Non-pigmented ciliary epithelial cell (primary cell): ENCODE measurements at regions not wholly inside any gene's neighbourhood (a gene's known extent, or its start where the extent isn't known, plus 50 kb on each side); places are given as distances from the start of the nearest gene placed in this dataset.
"Not testable (repeated sequence)": the region's sequence is repeated elsewhere in the genome, so short reads cannot be mapped to it uniquely, and the experiment has no call there.

ENCODE experiments used
- DNase-seq: peaks from one replicate; pipeline ENCODE4 v3.0.0-alpha.2; 2010; ENCODE audit warnings: low read depth

DNA sequence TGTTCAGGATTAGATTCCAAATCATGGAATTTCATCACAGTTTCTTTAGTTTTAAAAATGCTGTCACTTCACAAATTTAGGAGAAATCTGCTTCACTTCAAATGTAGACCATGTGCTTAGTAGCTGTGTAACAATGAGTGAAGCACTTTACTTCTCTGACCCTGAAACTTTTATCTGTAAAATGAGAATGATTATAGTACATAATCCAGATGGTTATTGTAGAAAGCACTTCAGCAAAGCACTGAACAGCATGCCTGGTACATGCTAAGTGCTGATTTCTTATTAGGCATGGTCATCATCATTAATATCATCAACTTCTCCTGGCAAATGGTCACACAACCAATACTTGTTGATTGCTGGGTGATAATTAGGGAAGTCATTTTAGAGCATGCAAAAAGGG lies 705.0 kb downstream of the EPHA7 start:
- DNase-seq, result no peak

DNA sequence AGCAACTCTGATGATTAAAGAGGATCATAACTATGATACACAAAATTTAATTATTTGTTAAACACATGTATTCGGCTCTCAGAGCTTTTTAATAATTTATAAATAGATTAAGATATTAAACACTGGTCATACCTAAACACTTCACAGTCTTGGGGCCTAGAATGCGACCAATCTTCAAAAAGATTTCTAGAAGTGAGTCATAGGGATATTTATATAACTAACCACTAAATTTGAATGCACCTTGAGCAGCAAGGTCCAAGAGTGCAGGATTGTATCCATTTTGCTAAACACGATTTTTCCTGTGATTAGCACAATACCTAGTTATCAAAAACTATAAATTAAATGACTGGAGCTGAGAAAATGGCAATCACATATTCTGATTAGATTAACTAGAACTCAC lies 709.3 kb downstream of the EPHA7 start:
- no peak for DNase-seq

DNA sequence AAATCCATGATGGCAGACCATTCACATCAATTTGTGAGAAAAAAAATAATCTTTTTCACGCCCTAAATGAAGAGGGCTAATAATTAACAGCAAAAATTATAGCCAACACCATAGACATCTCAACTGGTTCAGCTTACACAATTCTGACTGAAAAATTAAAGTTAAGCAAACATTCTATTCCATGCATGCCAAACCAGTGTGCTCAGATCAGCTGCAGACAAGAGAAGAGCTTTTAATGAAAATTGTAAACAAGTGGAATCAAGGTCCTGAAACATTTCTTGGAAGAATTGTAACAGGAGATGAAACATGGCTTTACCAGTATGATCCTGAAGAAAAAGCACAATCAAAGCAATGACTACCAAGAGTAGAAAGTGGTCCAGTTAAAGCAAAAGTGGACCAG lies 710.4 kb downstream of the EPHA7 start:
- no peak for DNase-seq

DNA sequence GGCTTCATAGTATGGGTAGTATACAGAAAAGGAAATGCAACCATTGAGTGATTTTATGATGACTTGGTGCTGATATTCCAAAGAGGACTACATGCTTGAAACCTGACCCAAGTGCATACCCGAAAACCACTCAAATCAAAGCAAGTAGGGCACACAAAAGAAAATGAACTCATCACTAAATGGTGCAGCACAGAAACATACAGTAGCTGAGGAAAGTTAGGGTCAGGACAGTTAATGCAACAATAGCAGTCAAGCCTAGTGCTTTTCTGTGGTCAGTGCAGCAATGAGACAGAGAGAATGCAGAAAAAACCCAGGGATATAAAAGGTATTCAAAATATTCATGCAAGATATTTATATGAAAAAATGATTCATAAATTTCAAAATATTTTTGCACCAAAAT lies 711.1 kb downstream of the EPHA7 start:
- DNase-seq, result no peak

DNA sequence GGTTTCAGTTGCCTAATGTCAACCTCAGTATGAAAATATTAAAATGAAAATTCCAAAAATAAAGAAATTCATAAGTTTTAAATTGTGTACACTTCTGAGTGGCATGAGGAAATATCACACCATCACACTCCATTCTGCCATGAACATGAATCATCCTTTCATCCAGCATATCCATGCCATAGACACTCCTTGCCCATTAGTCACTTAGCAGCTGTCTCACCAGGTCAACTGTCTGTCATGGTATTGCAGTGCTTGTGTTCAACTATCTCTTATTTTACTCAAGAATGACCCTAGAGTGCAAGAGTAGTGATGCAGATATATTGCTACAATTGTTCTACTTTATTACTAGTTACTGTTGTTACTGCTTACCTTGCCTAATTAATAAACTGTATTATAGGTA lies 712.4 kb downstream of the EPHA7 start:
- no peak for DNase-seq

DNA sequence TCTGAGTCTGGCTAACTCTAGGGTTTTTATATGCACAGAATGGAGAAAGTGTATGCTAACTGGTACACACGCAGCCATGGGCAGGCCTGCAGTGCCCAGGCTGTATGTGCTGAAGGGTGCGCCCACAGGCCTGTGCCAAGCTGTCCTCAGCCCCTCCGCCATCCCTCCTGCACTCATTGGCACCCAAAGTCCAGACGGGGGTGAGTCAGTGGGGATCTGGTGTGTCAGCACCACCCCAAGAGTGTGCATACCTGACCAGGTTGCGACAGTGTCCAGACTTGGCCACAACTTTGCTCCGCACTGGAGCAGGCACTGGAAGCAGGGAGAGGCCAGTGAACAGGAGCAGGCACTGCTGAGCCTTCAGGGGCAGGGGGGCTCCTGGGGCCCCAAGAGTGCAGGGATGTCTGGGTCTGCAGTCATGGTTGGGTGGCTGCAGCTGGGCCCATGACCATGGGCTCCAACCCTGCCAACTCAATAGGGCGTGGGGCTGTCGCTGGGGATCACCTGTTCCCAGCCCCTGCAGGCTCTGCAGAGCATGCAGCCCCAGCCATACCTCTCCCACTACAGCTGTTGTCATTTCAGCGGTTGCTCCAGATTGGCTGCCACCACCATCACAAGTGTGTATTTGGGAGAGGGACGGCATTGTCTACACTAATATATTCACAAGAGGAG lies 717.8 kb downstream of the EPHA7 start:
- no peak for DNase-seq

DNA sequence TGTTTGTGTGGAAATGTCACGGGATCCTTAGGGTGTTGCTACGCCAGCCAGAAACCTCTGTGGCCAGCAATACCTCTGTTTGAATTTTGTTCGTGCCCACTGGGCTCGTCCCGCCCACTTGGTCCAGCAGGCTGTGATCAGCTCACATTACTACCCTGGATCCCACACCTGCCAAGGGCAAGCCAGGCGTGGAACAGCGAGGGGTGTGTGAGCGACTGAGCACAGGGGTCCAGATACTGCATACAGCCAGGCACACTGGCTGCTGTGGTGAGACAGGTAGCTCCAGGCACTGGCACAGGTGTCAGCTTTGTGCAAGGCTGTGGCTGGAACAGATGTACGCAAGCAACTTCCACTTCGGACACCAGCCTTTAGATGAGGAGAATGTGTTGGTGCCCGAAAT lies 718.9 kb downstream of the EPHA7 start:
- no peak for DNase-seq

DNA sequence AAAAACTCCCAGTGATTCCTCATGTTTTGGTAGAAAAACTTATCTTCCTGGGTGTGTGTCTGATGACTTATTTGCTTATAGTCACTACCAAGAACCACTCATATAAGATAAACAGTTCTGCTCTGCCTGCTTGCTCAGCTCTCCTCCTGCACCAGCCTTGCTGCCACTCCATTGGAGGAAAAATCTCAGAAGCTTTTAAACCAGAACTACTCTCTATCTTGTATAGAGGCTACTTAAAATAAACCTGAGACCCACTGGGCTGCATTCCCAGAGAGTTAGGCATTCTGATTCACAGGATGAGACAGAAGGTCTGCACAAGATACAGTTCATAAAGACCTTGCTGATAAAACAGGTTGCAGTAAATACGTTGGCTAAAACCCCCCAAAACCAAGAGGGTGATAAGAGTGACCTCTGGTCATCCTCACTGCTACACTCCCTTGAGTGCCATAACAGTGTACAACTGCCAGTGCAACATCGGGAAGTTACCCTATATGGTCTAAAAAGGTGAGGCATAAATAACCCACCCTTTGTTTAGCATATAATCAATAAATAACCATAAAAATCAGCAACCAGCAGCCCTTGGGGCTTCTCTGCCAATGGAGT lies 728.3 kb downstream of the EPHA7 start:
- DNase-seq, result no peak

DNA sequence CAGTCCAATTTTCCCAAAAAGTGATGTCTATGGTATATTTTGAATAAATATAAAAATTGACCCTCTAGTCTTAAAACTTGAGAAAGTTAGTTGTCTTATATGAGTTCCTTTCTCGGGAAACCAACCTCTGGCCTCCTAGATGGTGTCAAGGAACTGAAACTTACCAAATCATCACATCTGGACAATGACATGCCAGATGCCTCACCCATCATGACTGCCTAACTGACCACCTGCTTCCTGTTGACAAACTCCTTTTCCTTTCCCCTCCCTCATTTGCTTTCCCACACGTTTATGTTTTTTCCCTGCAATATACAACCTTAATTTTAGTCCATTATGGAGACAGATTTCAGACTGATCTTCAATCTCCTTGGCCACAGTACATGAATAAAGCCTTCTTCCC lies 731.0 kb downstream of the EPHA7 start:
- DNase-seq, result no peak

DNA sequence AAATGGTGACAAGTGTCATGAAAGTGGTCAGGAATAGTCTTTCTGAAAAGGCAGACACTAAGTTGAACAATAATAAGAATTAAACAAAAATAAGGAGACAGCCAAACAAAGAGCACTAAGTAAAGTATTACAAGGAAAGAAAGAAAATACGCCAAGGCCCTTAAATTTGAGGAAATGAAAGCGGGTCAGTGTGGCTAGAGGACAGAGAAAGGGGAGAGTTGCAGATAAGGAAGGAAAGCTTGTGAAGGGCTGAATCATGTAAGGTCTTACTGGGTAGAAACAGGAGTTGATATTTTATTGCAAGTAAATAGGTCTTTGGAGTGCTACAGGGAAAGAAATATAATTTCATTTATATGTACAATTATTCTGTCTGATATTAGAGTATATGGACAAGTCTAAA lies 732.1 kb downstream of the EPHA7 start:
- no peak for DNase-seq

DNA sequence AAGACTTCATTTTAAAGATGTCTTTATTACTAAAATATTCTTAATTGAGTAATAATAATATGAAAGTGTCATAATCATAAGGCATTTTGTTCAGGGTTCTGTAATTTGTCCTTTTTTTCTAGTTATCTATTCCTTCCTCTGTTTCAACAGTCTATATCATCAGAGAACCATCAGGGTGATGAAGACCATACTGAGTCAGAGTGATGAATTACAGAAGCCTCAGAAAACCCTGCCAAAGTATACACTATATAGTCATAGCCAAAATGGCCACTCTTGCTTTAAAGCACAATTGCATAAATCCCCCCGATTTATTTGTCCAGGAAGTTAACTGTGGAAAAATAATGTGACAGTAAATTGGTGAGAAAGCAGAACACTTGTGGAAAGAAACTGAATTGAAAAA lies 735.0 kb downstream of the EPHA7 start:
- no peak for DNase-seq

DNA sequence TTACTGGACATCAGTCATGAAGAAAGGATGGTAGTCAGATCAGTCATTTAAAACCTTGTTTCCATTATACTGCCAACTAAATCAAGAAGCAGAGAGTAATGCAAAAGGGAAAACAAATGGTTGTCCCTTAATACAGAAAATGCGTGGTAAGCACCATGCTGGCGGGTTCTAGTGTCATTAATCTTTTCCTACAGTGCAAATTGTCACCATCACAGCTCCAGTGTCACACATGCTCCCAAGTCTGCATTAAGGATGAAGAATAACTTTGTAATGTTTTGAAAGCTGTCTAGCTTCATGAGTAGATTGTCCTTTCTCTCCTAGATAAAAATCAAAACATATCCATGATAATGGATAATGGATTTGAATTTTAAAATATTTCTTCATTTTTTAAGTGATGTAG lies 735.6 kb downstream of the EPHA7 start:
- no peak for DNase-seq

DNA sequence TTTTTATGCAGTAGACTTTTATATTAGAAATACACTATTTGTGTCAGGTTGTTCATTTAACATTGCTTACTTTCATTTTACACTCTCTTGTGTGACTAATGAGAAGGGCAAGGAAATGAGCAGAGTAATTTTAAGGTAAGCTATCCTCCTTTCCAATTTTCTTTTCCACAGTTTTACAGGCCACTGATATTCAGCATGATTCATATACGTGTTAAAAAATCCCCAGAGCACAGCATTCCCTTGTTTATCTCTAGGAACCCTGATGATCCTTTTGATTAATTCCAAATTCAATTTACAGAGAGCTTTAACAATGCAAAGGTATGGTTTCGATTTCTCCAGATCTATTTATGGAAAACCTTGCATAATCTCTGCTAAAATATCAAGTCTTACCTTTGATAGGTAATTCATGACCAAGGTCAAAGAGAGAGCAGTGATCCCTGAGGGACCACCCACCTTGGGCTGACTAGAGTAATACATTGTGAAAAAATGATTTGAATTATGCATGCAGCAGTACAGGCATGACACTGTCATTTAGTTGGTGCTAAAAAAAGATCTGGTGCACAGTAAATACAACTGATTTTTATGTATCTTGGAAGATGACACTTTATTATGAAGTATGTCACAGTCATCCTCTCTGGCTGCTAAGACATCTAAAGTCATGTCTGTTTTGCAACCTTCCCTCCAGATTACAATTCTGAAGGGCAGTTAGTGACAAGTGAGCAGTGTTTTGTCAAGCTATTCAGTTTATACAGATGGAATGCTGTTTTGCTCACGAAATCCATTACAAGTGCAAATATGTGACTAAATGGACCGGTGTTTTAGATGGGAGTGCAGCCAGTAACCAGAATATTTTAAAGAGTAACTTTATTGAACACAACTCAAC lies 736.6 kb downstream of the EPHA7 start:
- DNase-seq, result no peak

DNA sequence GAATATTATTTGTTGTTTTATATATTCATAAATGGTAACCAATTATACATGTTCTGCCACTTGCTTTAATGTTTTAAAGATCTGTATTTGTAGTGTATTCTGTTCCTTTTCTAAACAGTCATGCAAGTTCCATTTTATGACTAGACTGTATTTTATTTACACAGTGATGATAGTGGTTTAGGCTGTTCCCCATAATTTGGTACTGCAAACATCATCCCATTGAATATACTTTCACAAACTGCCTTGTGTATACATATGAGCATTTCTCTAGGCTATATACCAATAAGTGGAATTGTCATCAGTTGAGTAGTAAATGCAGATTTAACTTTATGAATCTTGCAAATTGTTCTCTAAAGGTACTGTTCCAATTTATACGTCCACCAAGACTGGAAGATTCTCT lies 738.0 kb downstream of the EPHA7 start:
- no peak for DNase-seq

DNA sequence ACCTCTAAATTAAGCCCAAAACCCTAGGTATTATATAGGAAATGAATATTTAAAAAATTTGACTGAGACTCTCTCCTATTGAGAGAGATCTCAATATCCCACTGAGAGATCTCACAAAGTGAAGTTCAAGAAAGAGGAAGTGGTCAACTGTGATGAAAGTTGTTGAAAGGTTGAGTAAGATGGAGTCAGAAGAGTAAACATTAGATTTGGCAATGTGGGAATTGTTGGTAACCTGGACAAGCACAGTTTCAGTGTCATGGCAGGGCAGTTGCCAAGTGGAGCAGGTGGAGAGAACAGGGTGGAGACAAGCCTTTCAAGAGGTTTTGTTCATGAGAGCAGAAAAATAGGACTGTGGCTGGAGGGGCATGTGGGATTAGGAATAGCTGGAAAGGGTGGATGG lies 747.9 kb downstream of the EPHA7 start:
- not testable (repeated sequence) for DNase-seq

DNA sequence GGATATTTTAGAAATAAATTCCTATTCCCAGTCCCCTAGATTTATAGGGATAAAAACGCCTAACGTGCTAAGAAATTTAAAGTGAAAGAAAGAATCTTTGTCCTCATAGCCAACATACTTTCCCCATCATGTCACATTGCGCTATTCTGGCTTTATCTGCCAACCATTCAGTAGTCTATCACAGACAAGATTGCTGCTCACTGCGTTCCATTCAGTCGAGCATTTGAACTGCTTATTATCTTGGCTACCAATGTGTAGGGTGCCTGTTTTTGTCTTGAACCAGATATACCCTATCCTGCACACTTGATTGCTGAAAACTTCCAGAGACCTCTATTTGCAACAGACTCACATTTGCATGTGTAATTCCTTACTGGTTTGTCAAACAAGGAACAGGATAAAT lies 751.5 kb downstream of the EPHA7 start:
- no peak for DNase-seq

DNA sequence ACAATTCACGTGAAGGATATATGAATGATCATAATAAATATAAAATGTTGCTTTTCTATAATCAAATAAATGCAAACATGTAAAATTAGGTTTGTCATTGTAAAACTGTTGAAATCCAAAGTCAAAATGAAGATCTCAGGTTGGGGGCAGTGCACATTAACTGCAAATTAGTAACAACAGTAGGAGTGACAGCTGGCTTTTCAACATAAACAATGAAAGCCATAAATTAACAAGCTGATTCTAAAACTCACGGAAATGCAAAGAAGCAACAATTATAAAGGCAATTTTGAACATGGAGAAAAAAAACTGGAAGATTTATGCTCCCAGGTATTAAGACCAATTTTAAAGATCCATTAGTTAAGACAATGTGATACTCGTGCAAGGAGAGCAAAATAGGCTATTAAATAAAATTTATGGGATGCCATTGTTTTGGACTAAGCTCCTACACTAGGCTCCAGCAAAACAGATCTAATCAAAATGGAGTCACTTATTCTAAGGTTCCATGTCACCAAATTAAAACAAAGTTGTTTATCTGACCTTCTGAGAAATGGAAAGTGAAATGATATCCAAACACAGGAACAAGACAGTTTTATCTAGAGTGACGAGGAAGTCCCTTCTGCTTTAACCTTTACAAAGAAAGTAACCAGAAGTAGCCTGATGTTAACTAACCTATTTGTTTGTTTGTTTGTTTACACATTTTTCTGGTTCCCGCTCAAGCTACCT lies 770.8 kb downstream of the EPHA7 start:
- no peak for DNase-seq

DNA sequence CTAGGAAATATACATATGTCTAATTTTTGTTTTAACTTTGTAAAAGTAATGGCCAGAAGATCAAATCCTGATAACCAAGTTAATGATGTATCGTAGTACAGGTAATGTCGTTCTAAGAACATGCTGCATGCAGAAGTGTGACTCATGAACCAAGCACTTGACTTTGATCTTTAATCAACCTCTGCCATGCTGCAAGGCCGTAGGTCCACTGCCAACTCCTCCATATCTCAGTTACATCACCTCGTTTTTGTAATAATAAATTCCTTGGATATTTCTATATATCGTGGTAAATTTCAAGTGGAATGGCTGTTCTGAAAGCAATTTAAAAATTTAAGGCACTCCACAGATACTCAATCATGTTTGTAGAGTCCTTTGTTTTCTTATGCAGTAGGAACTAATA lies 771.7 kb downstream of the EPHA7 start:
- DNase-seq, result no peak

DNA sequence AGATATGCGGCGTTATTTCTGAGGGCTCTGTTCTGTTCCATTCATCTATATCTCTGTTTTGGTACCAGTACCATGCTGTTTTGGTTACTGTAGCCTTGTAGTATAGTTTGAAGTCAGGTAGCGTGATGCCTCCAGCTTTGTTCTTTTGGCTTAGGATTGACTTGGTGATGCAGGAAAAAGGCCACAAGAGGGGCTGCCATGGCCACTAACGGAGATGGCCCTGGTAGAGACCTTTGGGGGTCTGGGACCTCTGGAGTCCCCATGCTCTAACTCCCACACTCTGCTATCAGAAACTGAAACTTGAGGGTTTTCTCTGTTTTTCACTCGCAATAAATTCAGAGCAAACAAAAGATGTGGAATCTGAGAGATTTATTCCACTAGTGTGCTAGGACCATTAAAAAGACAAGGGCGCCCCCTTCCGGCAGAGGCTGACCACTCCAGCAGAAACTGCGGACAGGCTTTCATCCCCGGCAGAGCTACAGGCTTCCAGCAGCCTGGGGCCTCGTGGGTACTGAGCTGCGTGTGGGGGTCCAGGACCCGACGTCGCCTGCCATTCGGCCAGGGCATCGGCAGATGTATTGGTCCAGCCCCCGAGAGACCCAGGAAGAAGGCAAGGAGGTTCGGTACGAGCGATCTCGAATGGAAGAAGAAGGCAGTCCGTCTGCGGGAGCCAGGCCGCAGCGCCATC lies 775.1 kb downstream of the EPHA7 start:
- not testable (repeated sequence) for DNase-seq

DNA sequence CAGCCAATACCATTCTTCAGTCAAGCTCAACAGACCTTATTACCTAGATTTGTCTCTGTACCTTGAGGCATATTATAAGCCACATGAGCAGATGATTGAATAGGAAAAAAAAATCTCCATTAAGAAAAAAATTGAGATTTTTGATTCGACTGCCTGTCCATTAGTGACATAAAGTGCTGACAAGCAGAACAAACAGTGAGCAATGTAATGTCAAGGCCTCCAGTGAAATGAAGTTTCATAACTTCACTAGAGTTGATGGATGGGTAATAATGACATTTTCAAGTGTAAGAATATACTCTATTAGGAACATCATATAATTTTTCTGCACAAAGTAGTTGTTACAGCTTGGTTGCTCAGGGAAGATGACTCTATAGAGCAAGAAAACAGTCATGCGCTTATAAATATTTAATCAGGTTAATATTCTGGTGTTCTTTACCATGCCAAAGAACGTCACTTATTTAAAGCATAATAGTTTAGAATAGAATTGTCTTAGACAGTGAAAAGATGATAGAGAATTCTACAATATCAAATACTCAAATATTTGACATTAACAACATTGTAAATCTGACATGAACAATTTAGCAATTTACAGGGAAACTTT lies 783.7 kb downstream of the EPHA7 start:
- DNase-seq, result no peak

DNA sequence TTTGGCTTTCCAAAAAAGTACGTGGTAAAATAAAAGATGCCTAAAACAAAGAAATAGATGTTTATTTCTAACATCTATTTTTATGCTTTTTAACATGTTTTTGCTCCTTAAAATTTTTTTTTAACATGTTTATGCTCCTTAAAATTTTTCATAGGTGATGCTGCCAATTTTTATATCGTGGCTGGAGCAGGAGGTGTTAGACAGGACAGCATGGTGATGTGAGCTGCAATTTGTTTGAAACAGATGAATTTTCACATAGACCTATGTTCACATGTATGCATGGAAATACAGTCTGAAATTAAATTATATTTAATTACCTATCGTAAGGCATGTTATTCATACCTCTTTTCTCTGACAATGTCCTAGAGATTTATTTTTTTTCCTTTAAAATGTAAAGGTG lies 784.8 kb downstream of the EPHA7 start:
- no peak for DNase-seq

DNA sequence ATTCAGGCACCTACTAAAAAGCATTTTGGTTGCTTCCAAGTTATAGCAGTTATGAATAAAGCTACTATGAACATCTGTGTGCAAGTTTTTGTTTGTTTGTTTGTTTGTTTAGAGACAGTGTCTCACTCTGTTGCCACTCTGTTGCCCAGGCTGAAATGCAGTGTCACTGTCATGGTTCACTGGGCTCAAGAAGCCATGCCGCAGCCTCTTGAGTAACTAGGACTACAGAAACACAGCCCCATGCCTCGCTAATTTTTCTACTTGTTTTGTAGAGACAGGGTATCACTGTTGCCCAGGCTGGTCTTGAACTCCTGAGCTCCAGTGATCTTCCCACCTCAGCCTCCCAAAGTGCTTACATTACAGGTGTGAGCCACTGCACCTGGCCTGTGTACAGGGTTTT lies 795.9 kb downstream of the EPHA7 start:
- no peak for DNase-seq
